ENCODE measurements at regions not wholly inside any gene's neighbourhood (a gene's known extent, or its start where the extent isn't known, plus 50 kb on each side); places are given as distances from the start of the nearest gene placed in this dataset.
"Not testable (repeated sequence)": the region's sequence is repeated elsewhere in the genome, so short reads cannot be mapped to it uniquely, and the experiment has no call there.

GRCh38 chr2:54030806-54031205 lies 60.0 kb upstream of the PSME4 start:
- no peak for DNase-seq

GRCh38 chr2:54030396-54030741 lies 59.6 kb upstream of the PSME4 start:
- no peak for DNase-seq

GRCh38 chr2:54029721-54030395 lies 59.1 kb upstream of the PSME4 start:
- DNase-seq = no peak

GRCh38 chr2:54025463-54026075 lies 54.8 kb upstream of the PSME4 start:
- not testable (repeated sequence) for DNase-seq

- DNase-seq = no peak
Measured at GRCh38 chr2:54024576-54024975, 53.8 kb upstream of the PSME4 start.

- DNase-seq = no peak
Measured at GRCh38 chr2:54021702-54022101, 50.9 kb upstream of the PSME4 start.

GRCh38 chr2:54020793-54021414 lies 50.1 kb upstream of the PSME4 start:
- no peak for DNase-seq
